SU-DHL-6 (cell line): ENCODE measurements at regions not wholly inside any gene's neighbourhood (a gene's known extent, or its start where the extent isn't known, plus 50 kb on each side); places are given as distances from the start of the nearest gene placed in this dataset.
"Not testable (repeated sequence)": the region's sequence is repeated elsewhere in the genome, so short reads cannot be mapped to it uniquely, and the experiment has no call there.

Source experiments
- H2AFZ ChIP-seq: fragments of 200-600 bp; sonication (generic); 2 replicates; pipeline ENCODE4 v1.6.1; 2014; ENCODE audit warnings: low read depth, mild to moderate bottlenecking, moderate library complexity, mixed read lengths, antibody characterized with exemption, low read length; ENCODE audit not compliant: severe bottlenecking
- H3F3A ChIP-seq: fragments of 200-600 bp; shearing (Covaris generic); 2 replicates; pipeline ENCODE4 v1.6.0; 2016; ENCODE audit warnings: antibody characterized with exemption, mild to moderate bottlenecking; ENCODE audit not compliant: insufficient read depth
- H3K27ac ChIP-seq: fragments of 200-600 bp; sonication (generic); 2 replicates; pipeline ENCODE4 v1.5.1; 2016; ENCODE audit warnings: low read depth, mild to moderate bottlenecking, low read length, moderate library complexity, mixed read lengths
- H3K27me3 ChIP-seq: fragments of 200-600 bp; sonication (generic), shearing (Covaris generic); 2 replicates; pipeline ENCODE4 v1.6.0; 2014; ENCODE audit warnings: mild to moderate bottlenecking, low read length
- H3K36me3 ChIP-seq: fragments of 200-600 bp; sonication (generic); 2 replicates; pipeline ENCODE4 v1.6.1; 2014; ENCODE audit warnings: mild to moderate bottlenecking, low read length, mixed read lengths
- H3K4me2 ChIP-seq: fragments of 300-600, 200-600 bp; shearing (Covaris generic), sonication (generic); 2 replicates; pipeline ENCODE4 v1.6.0; 2014; ENCODE audit warnings: low read length, low read depth, mild to moderate bottlenecking; ENCODE audit not compliant: poor library complexity, severe bottlenecking
- H3K4me3 ChIP-seq: fragments of 200-600 bp; sonication (generic); 2 replicates; pipeline ENCODE4 v1.5.1; 2014; ENCODE audit warnings: antibody characterized with exemption, low read length, mild to moderate bottlenecking, mixed read lengths; ENCODE audit not compliant: insufficient read depth, poor library complexity, severe bottlenecking
- H3K79me2 ChIP-seq: fragments of 200-600 bp; sonication (generic); 2 replicates; pipeline ENCODE4 v1.6.1; 2014; ENCODE audit warnings: mild to moderate bottlenecking, low read length, moderate library complexity; ENCODE audit not compliant: insufficient read depth
- H3K9ac ChIP-seq: fragments of 200-600 bp; sonication (generic); 2 replicates; pipeline ENCODE4 v1.7.0; 2014; ENCODE audit warnings: mild to moderate bottlenecking, low read length
- H3K9me2 ChIP-seq: fragments of 200-600 bp; sonication (generic); replicated peaks from 2 replicates; pipeline ENCODE4 v1.6.1; 2014; ENCODE audit warnings: low read length; ENCODE audit not compliant: insufficient read depth
- H3K9me3 ChIP-seq: fragments of 200-600 bp; sonication (generic); 2 replicates; pipeline ENCODE4 v1.6.1; 2014; ENCODE audit warnings: low read length, mixed read lengths; ENCODE audit not compliant: insufficient read depth
- H4K20me1 ChIP-seq: fragments of 200-600 bp; sonication (generic); 2 replicates; pipeline ENCODE4 v1.6.1; 2014; ENCODE audit warnings: low read depth, mild to moderate bottlenecking, antibody characterized with exemption, low read length, moderate library complexity, mixed read lengths
- CTCF ChIP-seq: fragments of 200-600 bp; sonication (generic); IDR thresholded peaks from one replicate; pipeline ENCODE4 v1.5.1; 2017; ENCODE audit warnings: antibody characterized with exemption, mild to moderate bottlenecking, low read length, moderate library complexity; ENCODE audit not compliant: insufficient read depth, poor library complexity, severe bottlenecking
- EZH2phosphoT487 ChIP-seq: fragments of 200-600 bp; sonication (generic), shearing (Covaris generic); conservative IDR thresholded peaks from 2 replicates; pipeline ENCODE4 v1.6.1; 2018; ENCODE audit warnings: mild to moderate bottlenecking, antibody characterized with exemption, low read length, moderate library complexity, mixed read lengths

- Histone ChIP-seq H3K9ac (no peak overlapping the region), H3K79me2 (no peaks in the 10 kb centered on the region), H3K36me3 (no peaks in the 10 kb centered on the region), H3K4me2 (no peak overlapping the region), H3K4me3 (no peak overlapping the region), H3K9me3 (no peaks in the 10 kb centered on the region), H3K27me3 (no peaks in the 10 kb centered on the region), H4K20me1 (no peaks in the 10 kb centered on the region), H3F3A (no peaks in the 10 kb centered on the region), H3K9me2 (no peaks in the 10 kb centered on the region), H2AFZ (no peak overlapping the region), H3K27ac (no peak overlapping the region)
- no peak for TF ChIP-seq EZH2phosphoT487
- no peak for TF ChIP-seq CTCF
Measured at GRCh38 chr1:157353546-157353945, 198.8 kb downstream of the FCRL5 start.

GRCh38 chr1:157352817-157353408, 199.4 kb downstream of the FCRL5 start:
- no peaks in the 10 kb centered on the region for H3K79me2 ChIP-seq
- no peak overlapping the region for H3K4me3 ChIP-seq
- no peak overlapping the region for H3K27ac ChIP-seq
- no peak overlapping the region for H3K9ac ChIP-seq
- H4K20me1 ChIP-seq = no peaks in the 10 kb centered on the region
- no peak overlapping the region for H2AFZ ChIP-seq
- H3K9me2 ChIP-seq = no peaks in the 10 kb centered on the region
- TF ChIP-seq CTCF (no peak), EZH2phosphoT487 (no peak)
- H3K4me2 ChIP-seq = no peak overlapping the region
- no peaks in the 10 kb centered on the region for H3K9me3 ChIP-seq
- no peaks in the 10 kb centered on the region for H3K36me3 ChIP-seq
- no peaks in the 10 kb centered on the region for H3F3A ChIP-seq
- H3K27me3 ChIP-seq = no peaks in the 10 kb centered on the region

- Histone ChIP-seq H3K27ac (no peak overlapping the region), H3K79me2 (no peaks in the 10 kb centered on the region), H3K9me3 (no peaks in the 10 kb centered on the region), H3K4me2 (no peak overlapping the region), H3F3A (no peaks in the 10 kb centered on the region), H4K20me1 (no peaks in the 10 kb centered on the region), H3K4me3 (no peak overlapping the region), H2AFZ (no peak overlapping the region), H3K9ac (no peak overlapping the region), H3K36me3 (no peaks in the 10 kb centered on the region), H3K9me2 (no peaks in the 10 kb centered on the region), H3K27me3 (no peaks in the 10 kb centered on the region)
- TF ChIP-seq CTCF (no peak), EZH2phosphoT487 (no peak)
Measured at GRCh38 chr1:157352216-157352615, 200.1 kb downstream of the FCRL5 start.

GRCh38 chr1:157351800-157352199, 200.5 kb downstream of the FCRL5 start:
- H3K27ac ChIP-seq, H3K4me2 ChIP-seq, H3K4me3 ChIP-seq, H3K9ac ChIP-seq, H3F3A ChIP-seq, H3K9me2 ChIP-seq, H4K20me1 ChIP-seq, H3K36me3 ChIP-seq, H3K79me2 ChIP-seq, H2AFZ ChIP-seq, H3K9me3 ChIP-seq, H3K27me3 ChIP-seq: not testable (repeated sequence)
